GM21529 (cell line): ENCODE measurements at regions not wholly inside any gene's neighbourhood (a gene's known extent, or its start where the extent isn't known, plus 50 kb on each side); places are given as distances from the start of the nearest gene placed in this dataset.

Source experiments
- ATAC-seq: cut with Tn5 transposase; IDR thresholded peaks from one replicate; pipeline ENCODE4 v1.9.1; 2021; ENCODE audit not compliant: unreplicated experiment

- no peak for ATAC-seq
Measured at GRCh38 chr6:169902070-169902469, 150.6 kb downstream of the ERMARD start.

GRCh38 chr6:169899481-169900145, 148.2 kb downstream of the ERMARD start:
- ATAC-seq = no peak

- ATAC-seq = no peak
Measured at GRCh38 chr6:169898788-169899480, 147.5 kb downstream of the ERMARD start.

GRCh38 chr6:169897601-169898358, 146.4 kb downstream of the ERMARD start:
- no peak for ATAC-seq

DNA sequence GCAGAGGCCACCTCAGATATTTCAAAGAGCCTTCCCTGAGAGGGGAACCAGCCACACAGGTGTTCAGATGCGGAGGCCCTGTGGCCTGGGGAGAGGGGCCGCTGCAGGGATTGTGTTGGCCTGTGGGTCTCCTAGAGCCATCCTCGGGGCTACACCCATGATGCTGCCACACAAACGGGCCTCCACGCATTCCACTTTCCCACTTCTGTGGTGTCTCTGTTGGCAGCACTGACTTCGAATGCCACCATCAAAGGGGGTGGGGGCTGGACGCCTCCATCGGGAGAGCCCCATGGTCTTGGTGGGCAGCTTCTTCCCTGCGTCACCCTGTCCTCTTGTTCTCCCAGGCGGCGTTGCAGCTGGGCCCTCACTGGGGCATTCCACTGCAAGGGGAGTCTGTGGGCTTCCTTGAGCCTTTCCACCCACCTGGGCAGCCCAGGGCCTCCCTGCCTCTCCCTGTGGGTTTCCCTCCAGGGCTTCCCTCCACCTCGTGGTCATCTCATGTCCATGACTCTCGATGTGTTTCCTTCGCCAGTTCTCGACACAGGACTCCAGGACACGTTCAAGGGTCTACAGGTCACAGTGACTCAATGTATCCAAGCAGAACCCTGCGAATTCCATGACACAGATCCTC, 145.5 kb downstream of the ERMARD start:
- no peak for ATAC-seq

GRCh38 chr6:169895926-169896761, 144.7 kb downstream of the ERMARD start:
- no peak for ATAC-seq

DNA sequence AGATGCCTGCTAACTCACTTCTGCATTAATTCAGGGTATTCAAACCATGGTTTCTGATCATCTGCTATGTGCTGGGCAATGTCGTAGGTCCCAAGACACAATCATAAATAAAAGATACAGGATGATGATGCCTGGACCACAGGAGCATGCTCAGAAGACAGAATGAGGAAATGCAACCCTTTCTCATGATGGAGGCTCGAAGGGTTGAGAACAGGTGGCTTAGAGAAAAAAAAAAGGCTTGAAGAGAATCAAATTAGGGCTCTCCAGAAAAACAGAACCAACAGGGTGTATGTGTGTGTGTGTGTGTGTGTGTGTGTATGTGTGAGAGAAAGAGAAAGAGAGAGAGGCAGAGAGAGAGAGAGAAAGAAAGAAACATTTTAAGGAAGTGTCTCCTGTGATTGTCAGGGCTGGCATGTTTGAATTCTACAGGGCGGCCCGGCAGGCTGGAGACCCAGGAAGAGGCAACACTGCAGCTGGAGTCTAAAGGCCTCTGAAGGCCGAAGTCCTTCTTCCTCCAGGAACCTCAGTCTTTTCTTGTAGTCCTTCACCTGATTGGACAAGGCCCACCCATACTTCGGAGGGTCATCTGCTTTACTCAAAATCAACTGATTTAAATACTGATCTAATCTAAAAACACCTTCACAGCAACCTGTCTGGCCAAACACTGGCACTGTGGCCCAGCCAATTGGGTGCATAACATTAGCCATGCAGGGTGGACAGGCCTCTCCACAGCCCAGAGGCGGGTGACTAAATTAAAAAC, 143.8 kb downstream of the ERMARD start:
- ATAC-seq = no peak

GRCh38 chr6:169894377-169894960, 143.0 kb downstream of the ERMARD start:
- no peak for ATAC-seq

DNA sequence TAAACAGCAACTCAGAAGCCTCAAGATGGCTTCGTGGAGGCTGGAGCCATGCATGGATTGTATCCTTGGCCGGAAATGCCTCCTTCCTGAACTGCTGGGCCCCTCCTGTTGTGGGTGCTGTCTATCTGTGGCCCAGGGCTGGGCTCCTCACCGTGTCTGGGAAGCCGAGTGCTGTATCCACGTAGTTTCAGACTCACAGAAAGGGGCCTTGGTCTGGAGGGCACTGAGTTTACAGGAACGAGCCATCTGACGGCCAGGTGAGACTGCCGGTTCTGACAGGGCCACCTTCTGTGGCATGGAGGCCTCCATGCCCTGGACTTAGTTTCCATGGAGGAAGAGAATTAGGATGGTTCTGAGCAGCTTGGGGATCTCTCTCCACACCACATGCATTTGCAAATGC, 142.2 kb downstream of the ERMARD start:
- no peak for ATAC-seq

DNA sequence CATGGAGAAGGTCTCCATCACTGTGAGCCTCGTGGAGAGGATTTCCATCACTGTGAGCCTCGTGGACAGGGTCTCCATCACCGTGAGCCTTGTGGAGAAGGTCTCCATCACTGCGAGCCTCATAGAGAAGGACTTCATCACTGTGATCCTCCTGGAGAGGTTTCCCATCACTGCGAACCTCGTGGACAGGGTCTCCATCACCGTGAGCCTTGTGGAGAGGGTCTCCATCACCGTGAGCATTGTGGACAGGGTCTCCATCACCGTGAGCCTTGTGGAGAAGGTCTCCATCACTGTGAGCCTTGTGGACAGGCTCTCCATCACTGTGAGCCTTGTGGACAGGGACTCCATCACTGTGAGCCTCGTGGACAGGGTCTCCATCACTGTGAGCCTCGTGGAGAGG, 140.4 kb downstream of the ERMARD start:
- ATAC-seq = no peak

GRCh38 chr6:169891421-169891820, 140.0 kb downstream of the ERMARD start:
- no peak for ATAC-seq

- ATAC-seq = no peak
Measured at GRCh38 chr6:169890901-169891300, 139.5 kb downstream of the ERMARD start.

GRCh38 chr6:169890049-169890448, 138.6 kb downstream of the ERMARD start:
- ATAC-seq = no peak

- ATAC-seq = no peak
Measured at GRCh38 chr6:169887529-169888140, 136.2 kb downstream of the ERMARD start.

- no peak for ATAC-seq
Measured at GRCh38 chr6:169886631-169887227, 135.3 kb downstream of the ERMARD start.

- no peak for ATAC-seq
Measured at GRCh38 chr6:169885831-169886230, 134.4 kb downstream of the ERMARD start.

DNA sequence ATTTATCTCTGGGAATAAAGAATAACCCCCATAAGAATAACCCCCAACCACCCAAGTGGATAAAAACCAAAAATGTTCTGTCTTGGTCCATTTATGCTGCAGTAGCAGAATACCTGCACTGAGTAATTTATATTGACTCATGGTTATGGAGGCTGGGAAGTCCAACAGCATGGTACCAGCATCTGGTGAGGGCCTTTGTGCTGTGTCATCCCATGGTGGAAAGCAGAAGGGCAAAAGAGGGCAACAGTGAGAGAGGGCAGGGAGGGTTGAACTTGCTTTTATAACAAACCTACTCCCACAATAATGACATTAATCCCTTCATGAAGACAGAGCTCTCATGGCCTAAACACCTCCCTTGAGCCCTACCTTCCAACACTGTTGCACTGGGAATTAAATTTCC, 133.7 kb downstream of the ERMARD start:
- no peak for ATAC-seq

DNA sequence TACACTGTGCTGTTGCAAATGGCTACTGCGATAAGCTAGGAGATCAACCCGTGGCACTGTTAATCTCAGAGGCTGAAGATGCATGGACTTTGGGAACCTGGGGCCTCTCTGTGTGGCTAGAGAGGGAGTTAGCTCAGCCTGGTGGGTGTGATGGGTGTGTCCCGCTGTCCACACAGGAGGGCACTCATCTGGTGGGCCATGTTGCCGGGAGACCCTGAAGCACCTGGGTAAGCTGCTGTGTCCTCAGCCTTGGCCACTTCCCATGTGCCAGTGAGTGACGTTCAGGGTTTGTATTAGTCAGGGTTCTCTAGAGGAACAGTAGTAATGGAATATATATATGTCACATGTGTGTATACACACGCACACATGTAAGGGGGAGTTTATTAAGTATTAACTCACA, 132.7 kb downstream of the ERMARD start:
- no peak for ATAC-seq

GRCh38 chr6:169883316-169883715, 131.9 kb downstream of the ERMARD start:
- no peak for ATAC-seq
